Adrenal gland (tissue), 9 donors: ENCODE measurements at regions not wholly inside any gene's neighbourhood (a gene's known extent, or its start where the extent isn't known, plus 50 kb on each side); places are given as distances from the start of the nearest gene placed in this dataset.

Source experiments
- DNase-seq, 7 donors: peaks; one replicate each; pipeline ENCODE4 v3.0.0-alpha.2; 2019 to 2020
- H3K27ac ChIP-seq, 5 donors: fragments of 200-600 bp; sonication (generic) in 4 of 5; 1 replicate in 3 of 5; 2 replicates in 2 of 5; pipeline versions ENCODE4 v1.5.1 to v1.8.0; 2016 to 2020; ENCODE audit warnings: mild to moderate bottlenecking in 1 of 5
- H3K27me3 ChIP-seq: fragments of 200-600 bp; 2 replicates; pipeline ENCODE4 v1.8.0; 2021
- H3K36me3 ChIP-seq, 2 donors: fragments of 200-600 bp; replicated peaks in 1 of 2; 1 replicate in 1 of 2; 2 replicates in 1 of 2; pipeline versions ENCODE4 v1.5.1 to v1.8.0; 2018 to 2022
- H3K4me1 ChIP-seq, 2 donors: fragments of 200-600 bp; replicated peaks in 1 of 2; 1 replicate in 1 of 2; 2 replicates in 1 of 2; pipeline versions ENCODE4 v1.5.1 to v1.8.0; 2018 to 2021
- H3K4me3 ChIP-seq, 4 donors: fragments of 200-600 bp; sonication (generic) in 3 of 4; one replicate each; pipeline ENCODE4 v1.5.1; 2016 to 2018
- H3K9me3 ChIP-seq, 3 donors: fragments of 200-600 bp; sonication (generic) in 1 of 3; replicated peaks in 1 of 3; 1 replicate in 2 of 3; 2 replicates in 1 of 3; pipeline versions ENCODE4 v1.5.1 to v1.8.0; 2016 to 2021
- POLR2A ChIP-seq, 2 donors: fragments of 450-650 bp; IDR thresholded peaks; one replicate each; pipeline ENCODE4 v1.6.1; 2017; ENCODE audit warnings: antibody characterized with exemption in 2 of 2, mild to moderate bottlenecking in 2 of 2, moderate library complexity in 1 of 2
- WGBS, 4 donors: extraction: QIAGEN DNeasy Blood & Tissue Kit in 2 of 4; methylation state at CpG; one replicate each; pipeline versions ENCODE4 v1.1.5 to v1.1.7; 2013 to 2017; 5-methylcytosine and 5-hydroxymethylcytosine counted together
- intact Hi-C, 2 donors: fragments of 100-400 bp; cut with DNase I; formaldehyde crosslinking; loops; one replicate each; pipeline versions ENCODE4 v1.14.1 to v1.15.0; 2022 to 2023
- TF ChIP-seq, protein P1 (sequence below), 6 experiments: fragments of 450-650 bp in 4 of 6; fragments of 200-600 bp in 2 of 6; sonication (generic) in 1 of 6; IDR thresholded peaks; 1 replicate in 5 of 6; 2 replicates in 1 of 6; pipeline versions ENCODE4 v1.5.1 to v1.8.0; 2016 to 2021; ENCODE audit warnings: antibody characterized with exemption in 6 of 6, mild to moderate bottlenecking in 2 of 6, moderate library complexity in 1 of 6
- donor health status: healthy with polysubstance abuse.
- donor health status: Bipolar disorder and iron deficiency.
- donor health status: DM: yes; HTN: yes; CAD: no.
- donor health status: DM: no; HTN: no; CAD: no.
- donor health status: DM: no; HTN: no; CAD: no.

DNA sequence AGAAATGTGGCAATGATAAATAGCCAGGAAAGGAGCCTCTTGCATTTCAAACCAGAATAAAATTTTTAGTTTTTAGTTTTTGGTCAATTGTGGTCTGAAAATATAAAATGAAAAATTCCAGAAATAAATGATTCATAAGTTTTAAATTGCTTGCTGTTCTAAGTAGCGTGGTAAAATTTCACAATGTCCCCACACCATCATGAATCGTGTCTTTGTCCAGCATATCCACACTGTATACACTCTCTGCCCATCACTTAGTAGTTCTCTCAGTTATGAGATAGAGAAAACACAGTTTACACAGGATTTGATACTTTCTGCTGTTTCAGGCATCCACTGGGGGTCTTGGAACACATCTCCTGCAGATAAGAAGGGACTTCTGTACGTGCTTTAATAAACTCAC, 783.9 kb downstream of the TSN start:
- intact Hi-C loops, result no loop called here
- H3K27ac ChIP-seq, result no peak overlapping the region
- H3K27me3 ChIP-seq, result no peaks in the 10 kb centered on the region
- H3K9me3 ChIP-seq, result no peaks in the 10 kb centered on the region
- H3K36me3 ChIP-seq, result no peaks in the 10 kb centered on the region
- 76 to 80% (median 77%) methylated on average over 3 of the region's 3 CpGs for WGBS, 4 donors
- no peak overlapping the region for H3K4me3 ChIP-seq
- no peaks in the 10 kb centered on the region for H3K4me1 ChIP-seq
- TF ChIP-seq POLR2A (IDR thresholded peaks at IDR 0.05), result no peak
- TF ChIP-seq, protein P1, sequence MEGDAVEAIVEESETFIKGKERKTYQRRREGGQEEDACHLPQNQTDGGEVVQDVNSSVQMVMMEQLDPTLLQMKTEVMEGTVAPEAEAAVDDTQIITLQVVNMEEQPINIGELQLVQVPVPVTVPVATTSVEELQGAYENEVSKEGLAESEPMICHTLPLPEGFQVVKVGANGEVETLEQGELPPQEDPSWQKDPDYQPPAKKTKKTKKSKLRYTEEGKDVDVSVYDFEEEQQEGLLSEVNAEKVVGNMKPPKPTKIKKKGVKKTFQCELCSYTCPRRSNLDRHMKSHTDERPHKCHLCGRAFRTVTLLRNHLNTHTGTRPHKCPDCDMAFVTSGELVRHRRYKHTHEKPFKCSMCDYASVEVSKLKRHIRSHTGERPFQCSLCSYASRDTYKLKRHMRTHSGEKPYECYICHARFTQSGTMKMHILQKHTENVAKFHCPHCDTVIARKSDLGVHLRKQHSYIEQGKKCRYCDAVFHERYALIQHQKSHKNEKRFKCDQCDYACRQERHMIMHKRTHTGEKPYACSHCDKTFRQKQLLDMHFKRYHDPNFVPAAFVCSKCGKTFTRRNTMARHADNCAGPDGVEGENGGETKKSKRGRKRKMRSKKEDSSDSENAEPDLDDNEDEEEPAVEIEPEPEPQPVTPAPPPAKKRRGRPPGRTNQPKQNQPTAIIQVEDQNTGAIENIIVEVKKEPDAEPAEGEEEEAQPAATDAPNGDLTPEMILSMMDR (IDR thresholded peaks at IDR 0.05), result no peak
- DNase-seq, result no peak

DNA sequence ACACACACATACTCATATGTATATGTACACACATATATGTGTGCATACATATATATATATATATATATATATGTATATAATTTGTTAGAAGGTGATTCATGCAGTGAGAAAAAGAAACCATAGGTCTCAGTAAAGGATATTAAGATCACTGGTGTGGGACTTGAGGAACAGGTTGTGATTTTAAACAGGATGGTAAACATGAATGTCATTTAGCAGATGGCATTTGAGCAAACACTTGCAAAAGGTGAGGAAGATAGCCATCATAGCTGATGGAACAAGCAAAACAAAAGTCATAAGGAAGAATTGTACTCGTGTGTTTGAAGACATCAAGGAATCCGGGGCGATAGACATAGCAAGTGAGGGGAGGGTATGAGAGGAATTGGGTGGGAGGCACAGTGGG, 784.5 kb downstream of the TSN start:
- intact Hi-C loops, result no loop called here
- H3K36me3 ChIP-seq, result no peaks in the 10 kb centered on the region
- DNase-seq, result no peak
- H3K9me3 ChIP-seq, result no peaks in the 10 kb centered on the region
- H3K27me3 ChIP-seq, result no peaks in the 10 kb centered on the region
- H3K27ac ChIP-seq, result no peak overlapping the region
- H3K4me1 ChIP-seq, result no peaks in the 10 kb centered on the region
- 75 to 93% (median 89%) methylated on average over 3 of the region's 3 CpGs for WGBS, 4 donors
- TF ChIP-seq, protein P1 (IDR thresholded peaks at IDR 0.05), result no peak
- no peak for TF ChIP-seq POLR2A (IDR thresholded peaks at IDR 0.05)
- no peak overlapping the region for H3K4me3 ChIP-seq

DNA sequence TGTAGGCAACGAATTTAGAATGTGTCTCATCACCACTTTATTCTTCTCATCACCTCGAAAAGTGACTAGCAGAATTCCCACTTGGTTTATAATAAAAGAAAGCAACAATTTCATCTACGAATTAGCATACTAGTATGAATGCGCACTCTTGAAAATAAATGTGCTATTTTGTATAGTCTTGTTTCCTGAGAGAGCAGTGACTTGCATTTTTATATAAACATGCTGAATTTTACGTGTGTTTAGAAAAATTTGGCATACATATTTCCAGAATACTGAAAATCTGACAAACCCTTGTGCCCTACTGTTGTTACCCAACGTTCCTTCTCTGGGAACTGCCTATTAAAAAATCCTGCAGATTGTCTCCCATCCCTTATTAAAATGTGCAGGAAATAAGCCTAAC, 786.8 kb downstream of the TSN start:
- H3K36me3 ChIP-seq, result no peaks in the 10 kb centered on the region
- TF ChIP-seq, protein P1 (IDR thresholded peaks at IDR 0.05), result no peak
- no peaks in the 10 kb centered on the region for H3K4me1 ChIP-seq
- H3K27ac ChIP-seq, result no peak overlapping the region
- intact Hi-C loops, result no loop called here
- WGBS, 4 donors, result 71 to 78% (median 73%) methylated on average over 6 of the region's 6 CpGs
- DNase-seq, result no peak
- H3K4me3 ChIP-seq, result no peak overlapping the region
- no peaks in the 10 kb centered on the region for H3K27me3 ChIP-seq
- no peaks in the 10 kb centered on the region for H3K9me3 ChIP-seq

DNA sequence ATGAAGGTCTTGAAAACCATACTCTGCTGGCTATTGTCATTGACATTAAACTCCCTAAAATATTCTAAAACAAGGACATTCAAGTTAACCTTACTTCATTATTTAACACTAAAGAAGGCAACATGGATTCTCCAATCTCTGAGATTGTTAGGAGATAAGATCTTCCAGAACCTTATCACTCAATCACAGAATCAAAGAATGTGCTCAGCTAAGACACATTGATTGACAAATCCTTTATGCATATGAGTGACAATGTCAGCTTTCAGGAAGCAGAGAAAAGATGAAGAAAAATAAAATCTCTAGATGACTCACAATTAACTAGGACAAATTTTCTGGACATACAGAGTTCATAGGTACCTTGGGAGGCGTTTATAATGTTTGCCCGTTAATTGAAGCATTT, 787.2 kb downstream of the TSN start:
- TF ChIP-seq, protein P1 (IDR thresholded peaks at IDR 0.05), result no peak
- no peak for TF ChIP-seq POLR2A (IDR thresholded peaks at IDR 0.05)
- DNase-seq, result no peak
- intact Hi-C loops, result no loop called here
- Histone ChIP-seq H3K27me3 (no peaks in the 10 kb centered on the region), H3K27ac (no peak overlapping the region), H3K9me3 (no peaks in the 10 kb centered on the region), H3K4me3 (no peak overlapping the region), H3K36me3 (no peaks in the 10 kb centered on the region), H3K4me1 (no peaks in the 10 kb centered on the region)
- 78 to 87% (median 82%) methylated on average over 2 of the region's 2 CpGs for WGBS, 4 donors
